PC-9 (cell line): ENCODE measurements at regions not wholly inside any gene's neighbourhood (a gene's known extent, or its start where the extent isn't known, plus 50 kb on each side); places are given as distances from the start of the nearest gene placed in this dataset.

Experiments used
- BruUV-seq: library from RNA; stranded (reverse); fragments of 400-500 nt; replicated peaks from 2 replicates; lab custom pipeline; 2021; lab: Mats Ljungman, UMichigan
- CTCF ChIA-PET: fragments of 300-600 bp; sonication (Branson Sonifier 250); formaldehyde crosslinking; loops from one replicate; lab custom pipeline; 2022; ENCODE audit warnings: antibody characterized with exemption; lab: Charles Lee
- POLR2A ChIA-PET: fragments of 300-600 bp; sonication (Branson Sonifier 250); formaldehyde crosslinking; loops from one replicate; lab custom pipeline; 2022; ENCODE audit warnings: antibody characterized with exemption; ENCODE audit not compliant: unreplicated experiment; lab: Charles Lee
- DNase-seq, 2 experiments: peaks; one replicate each; pipeline versions ENCODE4 v3.0.0 to v3.0.0-alpha.2; 2015 to 2022; ENCODE audit warnings: mixed read lengths in 1 of 2
- H2AFZ ChIP-seq: fragments of 200-600 bp; sonication (generic); 2 replicates; pipeline ENCODE4 v1.8.1; 2017; ENCODE audit warnings: antibody characterized with exemption
- H3F3A ChIP-seq: fragments of 200-600 bp; sonication (generic); 2 replicates; pipeline ENCODE4 v1.8.1; 2017; ENCODE audit warnings: antibody characterized with exemption, mild to moderate bottlenecking, low read depth; ENCODE audit not compliant: insufficient read depth
- H3K27ac ChIP-seq: fragments of 200-600 bp; sonication (generic); 2 replicates; pipeline ENCODE4 v1.6.1; 2016; ENCODE audit warnings: mixed run types
- H3K27me3 ChIP-seq: fragments of 200-600 bp; sonication (generic); 2 replicates; pipeline ENCODE4 v1.6.1; 2016; ENCODE audit warnings: low read depth, mixed run types; ENCODE audit not compliant: insufficient read depth
- H3K36me3 ChIP-seq: fragments of 200-600 bp; sonication (generic); 2 replicates; pipeline ENCODE4 v1.6.1; 2016; ENCODE audit warnings: low read depth, mixed run types
- H3K4me1 ChIP-seq: fragments of 200-600 bp; sonication (generic); replicated peaks from 2 replicates; pipeline ENCODE4 v1.6.1; 2016; ENCODE audit warnings: mixed run types; ENCODE audit not compliant: insufficient read depth
- H3K4me2 ChIP-seq: fragments of 200-600 bp; sonication (generic); 2 replicates; pipeline ENCODE4 v1.6.1; 2017; ENCODE audit warnings: mixed run types
- H3K4me3 ChIP-seq: fragments of 200-600 bp; sonication (generic); 2 replicates; pipeline ENCODE4 v1.6.1; 2016; ENCODE audit warnings: mixed run types
- H3K79me2 ChIP-seq: fragments of 200-600 bp; sonication (generic); 2 replicates; pipeline ENCODE4 v1.6.1; 2017; ENCODE audit warnings: low read depth, mixed run types
- H3K9me2 ChIP-seq: fragments of 200-600 bp; sonication (generic); 2 replicates; pipeline ENCODE4 v1.8.1; 2017; ENCODE audit warnings: mild to moderate bottlenecking; ENCODE audit not compliant: insufficient read depth
- H3K9me3 ChIP-seq: fragments of 200-600 bp; sonication (generic); 2 replicates; pipeline ENCODE4 v1.8.1; 2016; ENCODE audit warnings: low read depth; ENCODE audit not compliant: insufficient read depth
- H4K20me1 ChIP-seq: fragments of 200-600 bp; sonication (generic); 2 replicates; pipeline ENCODE4 v1.8.1; 2017; ENCODE audit not compliant: insufficient read depth
- EZH2 ChIP-seq: fragments of 200-600 bp; sonication (generic); IDR thresholded peaks from 2 replicates; pipeline ENCODE4 v1.8.0; 2017; ENCODE audit warnings: antibody characterized with exemption, low read depth
- intact Hi-C: fragments of 100-400 bp; cut with micrococcal nuclease; formaldehyde crosslinking; loops from one replicate; pipeline ENCODE4 v1.10.0; 2022; ENCODE audit not compliant: unreplicated experiment
- TF ChIP-seq, protein P1 (sequence below): fragments of 200-600 bp; sonication (generic); conservative IDR thresholded peaks from 2 replicates; pipeline ENCODE4 v1.6.1; 2017; ENCODE audit warnings: mixed run types, antibody characterized with exemption, mild to moderate bottlenecking, moderate library complexity

- no peak overlapping the region for H2AFZ ChIP-seq
- BruUV-seq: no TSS peak
- no peaks in the 10 kb centered on the region for H3K36me3 ChIP-seq
- no peaks in the 10 kb centered on the region for H3K4me1 ChIP-seq
- no peaks in the 10 kb centered on the region for H3K79me2 ChIP-seq
- no peak for TF ChIP-seq EZH2
- H3K27ac ChIP-seq: no peak overlapping the region
- DNase-seq: no peak
- POLR2A ChIA-PET: no interaction called here
- H3K9me3 ChIP-seq: no peaks in the 10 kb centered on the region
- H3K4me3 ChIP-seq: no peak overlapping the region
- intact Hi-C loops: no loop called here
- no peaks in the 10 kb centered on the region for H4K20me1 ChIP-seq
- H3K4me2 ChIP-seq: no peak overlapping the region
- no peaks in the 10 kb centered on the region for H3K27me3 ChIP-seq
- no peaks in the 10 kb centered on the region for H3F3A ChIP-seq
- no peaks in the 10 kb centered on the region for H3K9me2 ChIP-seq
- CTCF ChIA-PET: no interaction called here
These were observed 267.6 kb upstream of the TBC1D5 start for GRCh38 chr3:18010001-18010400.

DNA sequence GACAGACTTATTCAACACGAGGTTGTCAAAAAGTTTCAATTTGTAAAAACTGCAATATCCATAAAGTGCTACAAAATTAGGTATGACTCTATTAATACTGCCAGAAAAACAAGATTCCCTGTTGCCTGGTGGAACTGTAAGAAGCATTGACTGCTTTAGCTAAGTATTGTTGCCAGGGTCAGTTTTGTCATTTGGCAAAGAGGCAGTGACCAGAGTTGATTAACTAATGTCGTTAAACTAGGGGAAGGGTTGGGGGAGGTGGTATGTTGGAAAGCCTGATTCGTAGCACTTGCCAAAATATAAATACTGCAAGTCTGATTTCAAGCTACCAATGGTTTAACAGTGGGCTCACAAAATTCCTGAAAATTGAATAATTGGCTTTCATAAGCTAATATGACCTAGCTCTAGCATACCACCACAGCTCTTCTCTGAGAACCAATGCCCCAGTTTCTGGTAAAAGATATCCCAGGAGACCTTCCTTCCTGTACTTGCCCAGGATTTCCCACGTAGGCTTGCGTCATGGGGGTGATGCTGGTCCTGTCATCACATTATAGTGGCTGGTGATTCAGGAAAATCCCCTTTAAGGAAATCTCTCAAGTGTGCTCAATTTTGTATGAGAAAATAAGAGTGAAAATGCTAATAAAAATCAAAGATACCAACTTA lies 266.4 kb upstream of the TBC1D5 start:
- no peak overlapping the region for H3K4me3 ChIP-seq
- no TSS peak for BruUV-seq
- no peak overlapping the region for H2AFZ ChIP-seq
- no peaks in the 10 kb centered on the region for H3K4me1 ChIP-seq
- DNase-seq: no peak
- H4K20me1 ChIP-seq: no peaks in the 10 kb centered on the region
- H3F3A ChIP-seq: no peaks in the 10 kb centered on the region
- no peak overlapping the region for H3K4me2 ChIP-seq
- no peaks in the 10 kb centered on the region for H3K9me2 ChIP-seq
- H3K27me3 ChIP-seq: no peaks in the 10 kb centered on the region
- no peaks in the 10 kb centered on the region for H3K9me3 ChIP-seq
- TF ChIP-seq, protein P1, sequence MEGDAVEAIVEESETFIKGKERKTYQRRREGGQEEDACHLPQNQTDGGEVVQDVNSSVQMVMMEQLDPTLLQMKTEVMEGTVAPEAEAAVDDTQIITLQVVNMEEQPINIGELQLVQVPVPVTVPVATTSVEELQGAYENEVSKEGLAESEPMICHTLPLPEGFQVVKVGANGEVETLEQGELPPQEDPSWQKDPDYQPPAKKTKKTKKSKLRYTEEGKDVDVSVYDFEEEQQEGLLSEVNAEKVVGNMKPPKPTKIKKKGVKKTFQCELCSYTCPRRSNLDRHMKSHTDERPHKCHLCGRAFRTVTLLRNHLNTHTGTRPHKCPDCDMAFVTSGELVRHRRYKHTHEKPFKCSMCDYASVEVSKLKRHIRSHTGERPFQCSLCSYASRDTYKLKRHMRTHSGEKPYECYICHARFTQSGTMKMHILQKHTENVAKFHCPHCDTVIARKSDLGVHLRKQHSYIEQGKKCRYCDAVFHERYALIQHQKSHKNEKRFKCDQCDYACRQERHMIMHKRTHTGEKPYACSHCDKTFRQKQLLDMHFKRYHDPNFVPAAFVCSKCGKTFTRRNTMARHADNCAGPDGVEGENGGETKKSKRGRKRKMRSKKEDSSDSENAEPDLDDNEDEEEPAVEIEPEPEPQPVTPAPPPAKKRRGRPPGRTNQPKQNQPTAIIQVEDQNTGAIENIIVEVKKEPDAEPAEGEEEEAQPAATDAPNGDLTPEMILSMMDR: no peak
- no peak for TF ChIP-seq EZH2
- ChIA-PET POLR2A (no interaction called here), CTCF (no interaction called here)
- intact Hi-C loops: no loop called here
- no peak overlapping the region for H3K27ac ChIP-seq
- no peaks in the 10 kb centered on the region for H3K79me2 ChIP-seq
- H3K36me3 ChIP-seq: no peaks in the 10 kb centered on the region

- intact Hi-C loops: no loop called here
- POLR2A ChIA-PET: no interaction called here
- DNase-seq: no peak
- TF ChIP-seq EZH2: no peak
- TF ChIP-seq, protein P1: no peak
- Histone ChIP-seq H3K9me3 (no peaks in the 10 kb centered on the region), H4K20me1 (no peaks in the 10 kb centered on the region), H3K9me2 (no peaks in the 10 kb centered on the region), H3K27me3 (no peaks in the 10 kb centered on the region), H2AFZ (no peak overlapping the region), H3K4me3 (no peak overlapping the region), H3K4me1 (no peaks in the 10 kb centered on the region), H3F3A (no peaks in the 10 kb centered on the region), H3K36me3 (no peaks in the 10 kb centered on the region), H3K4me2 (no peak overlapping the region), H3K27ac (no peak overlapping the region), H3K79me2 (no peaks in the 10 kb centered on the region)
- CTCF ChIA-PET: interaction anchor here (0.6 kb wide), 1 partner anchor 113 kb away, joined by 4 read pairs; no protein-coding TSS in a partner anchor
- BruUV-seq: no TSS peak
These were observed 265.5 kb upstream of the TBC1D5 start for GRCh38 chr3:18007980-18008379.
